Mesothelial cell of epicardium (in vitro differentiated cells): ENCODE measurements at regions not wholly inside any gene's neighbourhood (a gene's known extent, or its start where the extent isn't known, plus 50 kb on each side); places are given as distances from the start of the nearest gene placed in this dataset.
"Not testable (repeated sequence)": the region's sequence is repeated elsewhere in the genome, so short reads cannot be mapped to it uniquely, and the experiment has no call there.

ENCODE experiments used
- DNase-seq, 2 experiments: peaks; one replicate each; pipeline ENCODE4 v3.0.0; 2021; ENCODE audit warnings: low spot score in 2 of 2; ENCODE audit not compliant: unreplicated experiment in 2 of 2
- H3K27ac Mint-ChIP-seq: 2 replicates; pipeline ENCODE4 v1.8.0; 2021; ENCODE audit warnings: mixed read lengths
- H3K27me3 Mint-ChIP-seq: 2 replicates; pipeline ENCODE4 v1.8.0; 2021; ENCODE audit warnings: low read depth, mixed read lengths
- H3K36me3 Mint-ChIP-seq: 2 replicates; pipeline ENCODE4 v1.8.0; 2021; ENCODE audit warnings: mixed read lengths
- H3K4me1 Mint-ChIP-seq: 2 replicates; pipeline ENCODE4 v1.8.0; 2021; ENCODE audit warnings: mixed read lengths
- H3K4me3 Mint-ChIP-seq: 2 replicates; pipeline ENCODE4 v1.8.0; 2021; ENCODE audit warnings: mild to moderate bottlenecking, moderate library complexity, mixed read lengths
- H3K9me3 Mint-ChIP-seq: 2 replicates; pipeline ENCODE4 v1.8.0; 2021; ENCODE audit warnings: mixed read lengths
- CTCF ChIP-seq: fragments of 200-600 bp; sonication (generic); IDR thresholded peaks from one replicate; pipeline ENCODE4 v1.5.0; 2021; ENCODE audit warnings: antibody characterized with exemption; ENCODE audit not compliant: unreplicated experiment

- no peak for DNase-seq
- Mint-ChIP-seq H3K36me3 (peaks cover 3% of the 10 kb centered on the region), H3K27me3 (no peaks in the 10 kb centered on the region), H3K4me1 (peaks cover 2% of the 10 kb centered on the region), H3K4me3 (no peak overlapping the region), H3K9me3 (peaks cover 27% of the 10 kb centered on the region), H3K27ac (no peak overlapping the region)
- no peak for TF ChIP-seq CTCF
These were observed 613.8 kb downstream of the DIPK2A start for GRCh38 chr3:144585408-144585807.

- H3K27me3 Mint-ChIP-seq, result no peaks in the 10 kb centered on the region
- TF ChIP-seq CTCF, result no peak
- H3K9me3 Mint-ChIP-seq, result peaks cover 25% of the 10 kb centered on the region
- H3K27ac Mint-ChIP-seq, result no peak overlapping the region
- H3K36me3 Mint-ChIP-seq, result peaks cover 3% of the 10 kb centered on the region
- peaks cover 5% of the 10 kb centered on the region for H3K4me1 Mint-ChIP-seq
- H3K4me3 Mint-ChIP-seq, result no peak overlapping the region
- no peak for DNase-seq
These were observed 614.3 kb downstream of the DIPK2A start for GRCh38 chr3:144585953-144586352.

GRCh38 chr3:144586382-144586781 lies 614.8 kb downstream of the DIPK2A start:
- peaks cover 3% of the 10 kb centered on the region for H3K36me3 Mint-ChIP-seq
- H3K27ac Mint-ChIP-seq, result no peak overlapping the region
- peaks cover 9% of the 10 kb centered on the region for H3K4me1 Mint-ChIP-seq
- DNase-seq, result no peak
- H3K9me3 Mint-ChIP-seq, result peaks cover 23% of the 10 kb centered on the region
- no peak for TF ChIP-seq CTCF
- H3K27me3 Mint-ChIP-seq, result no peaks in the 10 kb centered on the region
- H3K4me3 Mint-ChIP-seq, result no peak overlapping the region

GRCh38 chr3:144590854-144591253 lies 619.2 kb downstream of the DIPK2A start:
- no peak for TF ChIP-seq CTCF
- no peak for DNase-seq
- H3K9me3 Mint-ChIP-seq, result peaks cover 3% of the 10 kb centered on the region
- H3K4me1 Mint-ChIP-seq, result peaks cover 20% of the 10 kb centered on the region
- no peaks in the 10 kb centered on the region for H3K36me3 Mint-ChIP-seq
- H3K27me3 Mint-ChIP-seq, result no peaks in the 10 kb centered on the region
- no peak overlapping the region for H3K4me3 Mint-ChIP-seq
- H3K27ac Mint-ChIP-seq, result peak overlapping the region; percentile 17

- TF ChIP-seq CTCF, result no peak
- peaks cover 3% of the 10 kb centered on the region for H3K36me3 Mint-ChIP-seq
- peaks cover 20% of the 10 kb centered on the region for H3K4me1 Mint-ChIP-seq
- no peak overlapping the region for H3K4me3 Mint-ChIP-seq
- no peaks in the 10 kb centered on the region for H3K27me3 Mint-ChIP-seq
- no peak overlapping the region for H3K27ac Mint-ChIP-seq
- DNase-seq, result no peak
- H3K9me3 Mint-ChIP-seq, result peaks cover 13% of the 10 kb centered on the region
These were observed 622.3 kb downstream of the DIPK2A start for GRCh38 chr3:144593881-144594280.

- H3K4me1 Mint-ChIP-seq, H3K27me3 Mint-ChIP-seq, H3K27ac Mint-ChIP-seq, H3K4me3 Mint-ChIP-seq, DNase-seq: not testable (repeated sequence)
- Mint-ChIP-seq H3K9me3 (peaks cover 28% of the 10 kb centered on the region), H3K36me3 (peaks cover 16% of the 10 kb centered on the region)
These were observed 648.6 kb downstream of the DIPK2A start for GRCh38 chr3:144620236-144620635.
